ENCODE measurements at regions not wholly inside any gene's neighbourhood (a gene's known extent, or its start where the extent isn't known, plus 50 kb on each side); places are given as distances from the start of the nearest gene placed in this dataset.

- ATAC-seq (peak; percentile 42 to 74), DNase-seq (no peak)
- intact Hi-C loops (cut with DNase I) = no loop called here
- Histone ChIP-seq H3K36me3 (no peaks in the 10 kb centered on the region), H3K27ac (no peak overlapping the region), H3K4me3 (no peak overlapping the region), H3K27me3 (ENCODE audit: low read depth) (no peaks in the 10 kb centered on the region), H3K4me1 (no peaks in the 10 kb centered on the region), H3K9me3 (no peaks in the 10 kb centered on the region)
- no peak for TF ChIP-seq CTCF (IDR thresholded peaks at IDR 0.05)
Measured at GRCh38 chr18:54742659-54743604, 85.3 kb upstream of the RAB27B start.

- DNase-seq (no peak), ATAC-seq (no peak)
- no peaks in the 10 kb centered on the region for H3K36me3 ChIP-seq
- TF ChIP-seq CTCF (IDR thresholded peaks at IDR 0.05) = no peak
- no peak overlapping the region for H3K27ac ChIP-seq
- intact Hi-C loops (cut with DNase I) = no loop called here
- no peaks in the 10 kb centered on the region for H3K9me3 ChIP-seq
- H3K4me1 ChIP-seq = no peaks in the 10 kb centered on the region
- H3K27me3 ChIP-seq (ENCODE audit: low read depth) = no peaks in the 10 kb centered on the region
- no peak overlapping the region for H3K4me3 ChIP-seq
Measured at GRCh38 chr18:54743605-54743995, 84.7 kb upstream of the RAB27B start.

- intact Hi-C loops (cut with DNase I) = no loop called here
- Histone ChIP-seq H3K27me3 (ENCODE audit: low read depth) (no peaks in the 10 kb centered on the region), H3K27ac (no peak overlapping the region), H3K9me3 (no peaks in the 10 kb centered on the region), H3K4me3 (no peak overlapping the region), H3K36me3 (no peaks in the 10 kb centered on the region), H3K4me1 (no peaks in the 10 kb centered on the region)
- DNase-seq (no peak), ATAC-seq (no peak)
- no peak for TF ChIP-seq CTCF (IDR thresholded peaks at IDR 0.05)
Measured at GRCh38 chr18:54749291-54749690, 79.0 kb upstream of the RAB27B start.

- ATAC-seq (no peak), DNase-seq (no peak)
- Histone ChIP-seq H3K9me3 (no peaks in the 10 kb centered on the region), H3K4me1 (no peaks in the 10 kb centered on the region), H3K36me3 (no peaks in the 10 kb centered on the region), H3K27me3 (ENCODE audit: low read depth) (no peaks in the 10 kb centered on the region), H3K27ac (no peak overlapping the region), H3K4me3 (no peak overlapping the region)
- intact Hi-C loops (cut with DNase I) = no loop called here
- no peak for TF ChIP-seq CTCF (IDR thresholded peaks at IDR 0.05)
Measured at GRCh38 chr18:54750350-54750749, 77.9 kb upstream of the RAB27B start.

- Histone ChIP-seq H3K4me3 (no peak overlapping the region), H3K36me3 (no peaks in the 10 kb centered on the region), H3K4me1 (no peaks in the 10 kb centered on the region), H3K27me3 (ENCODE audit: low read depth) (no peaks in the 10 kb centered on the region), H3K9me3 (no peaks in the 10 kb centered on the region), H3K27ac (no peak overlapping the region)
- DNase-seq = no peak
- no peak for ATAC-seq
- no peak for TF ChIP-seq CTCF (IDR thresholded peaks at IDR 0.05)
- intact Hi-C loops (cut with DNase I) = no loop called here
Measured at GRCh38 chr18:54752185-54752584, 76.1 kb upstream of the RAB27B start.

Measured in lower lobe of right lung (tissue), 2 donors.